ENCODE measurements at regions not wholly inside any gene's neighbourhood (a gene's known extent, or its start where the extent isn't known, plus 50 kb on each side); places are given as distances from the start of the nearest gene placed in this dataset.

DNA sequence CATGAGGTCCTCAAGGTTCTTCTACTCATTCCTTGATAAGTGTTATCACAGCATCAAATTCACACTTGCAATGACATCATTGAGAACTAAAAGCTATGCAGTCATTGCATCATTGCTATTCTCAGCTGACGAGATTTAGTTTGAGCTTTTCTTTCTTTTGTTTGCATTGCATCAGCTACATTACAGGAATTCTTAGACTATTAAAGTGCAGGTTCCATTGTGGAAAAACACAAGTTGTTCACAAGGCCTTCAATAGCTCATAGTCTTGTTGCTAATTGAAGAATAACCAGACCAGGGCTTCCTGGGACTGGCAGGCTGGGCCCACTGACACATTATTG, 139.3 kb downstream of the CXCL12 start:
- Histone ChIP-seq H3K36me3 (ENCODE audit: control insufficient read depth, insufficient read depth, low read length) (no peaks in the 10 kb centered on the region), H3K9me3 (ENCODE audit: control insufficient read depth, low read length) (no peaks in the 10 kb centered on the region), H3K4me3 (ENCODE audit: insufficient read depth, low read depth, low read length, poor library complexity, severe bottlenecking) (no peak overlapping the region), H3K27ac (ENCODE audit: insufficient read depth, low read length, poor library complexity, severe bottlenecking) (no peak overlapping the region), H3K4me1 (ENCODE audit: control insufficient read depth, insufficient read depth, low read length, poor library complexity, severe bottlenecking) (no peaks in the 10 kb centered on the region), H3K27me3 (replicated peaks; ENCODE audit: control insufficient read depth, insufficient read depth, low read length, poor library complexity, severe bottlenecking) (no peaks in the 10 kb centered on the region)
- no peak for DNase-seq

DNA sequence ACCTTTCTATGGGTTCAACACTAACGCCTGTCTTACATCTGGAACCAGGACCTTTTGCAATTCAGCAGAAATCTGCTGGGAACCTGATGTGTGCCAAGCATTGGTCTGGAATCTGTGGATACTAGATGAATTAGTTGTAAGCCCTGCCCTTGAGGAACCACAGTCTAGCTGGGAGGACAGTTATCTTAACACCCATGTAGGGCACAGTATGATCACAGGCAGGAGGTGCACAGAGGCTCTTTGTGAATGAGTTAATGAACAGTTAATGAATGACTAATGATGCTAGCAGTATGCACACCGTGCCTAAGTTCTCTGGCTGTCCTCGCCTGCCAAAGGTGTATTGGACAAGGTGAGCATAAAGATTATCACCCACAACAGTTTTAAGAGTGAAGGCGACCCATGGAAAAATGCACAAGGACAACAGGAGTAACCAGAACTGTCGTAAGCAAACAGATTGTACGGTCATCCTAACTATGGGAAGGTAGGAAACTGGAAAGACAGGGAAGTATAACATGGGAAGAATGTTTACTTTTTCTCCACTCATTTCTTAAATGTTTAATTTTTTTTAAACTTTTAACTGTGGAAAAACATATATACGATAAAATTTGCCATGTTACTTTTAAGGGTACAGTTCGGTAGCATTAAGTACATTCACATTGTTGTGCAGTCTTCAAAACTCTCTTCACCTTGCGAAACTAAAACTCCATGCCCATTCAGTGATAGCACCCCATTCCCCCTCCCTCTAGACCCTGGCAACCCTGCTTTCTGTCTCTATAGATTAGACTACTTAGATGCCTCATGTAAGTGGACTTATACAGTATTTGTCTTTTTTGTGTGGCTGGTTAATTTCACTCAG, 139.9 kb downstream of the CXCL12 start:
- no peak for DNase-seq
- no peaks in the 10 kb centered on the region for H3K36me3 ChIP-seq (ENCODE audit: control insufficient read depth, insufficient read depth, low read length)
- H3K27me3 ChIP-seq (replicated peaks; ENCODE audit: control insufficient read depth, insufficient read depth, low read length, poor library complexity, severe bottlenecking): no peaks in the 10 kb centered on the region
- H3K27ac ChIP-seq (ENCODE audit: insufficient read depth, low read length, poor library complexity, severe bottlenecking): no peak overlapping the region
- no peaks in the 10 kb centered on the region for H3K4me1 ChIP-seq (ENCODE audit: control insufficient read depth, insufficient read depth, low read length, poor library complexity, severe bottlenecking)
- H3K9me3 ChIP-seq (ENCODE audit: control insufficient read depth, low read length): no peaks in the 10 kb centered on the region
- H3K4me3 ChIP-seq (ENCODE audit: insufficient read depth, low read depth, low read length, poor library complexity, severe bottlenecking): no peak overlapping the region

DNA sequence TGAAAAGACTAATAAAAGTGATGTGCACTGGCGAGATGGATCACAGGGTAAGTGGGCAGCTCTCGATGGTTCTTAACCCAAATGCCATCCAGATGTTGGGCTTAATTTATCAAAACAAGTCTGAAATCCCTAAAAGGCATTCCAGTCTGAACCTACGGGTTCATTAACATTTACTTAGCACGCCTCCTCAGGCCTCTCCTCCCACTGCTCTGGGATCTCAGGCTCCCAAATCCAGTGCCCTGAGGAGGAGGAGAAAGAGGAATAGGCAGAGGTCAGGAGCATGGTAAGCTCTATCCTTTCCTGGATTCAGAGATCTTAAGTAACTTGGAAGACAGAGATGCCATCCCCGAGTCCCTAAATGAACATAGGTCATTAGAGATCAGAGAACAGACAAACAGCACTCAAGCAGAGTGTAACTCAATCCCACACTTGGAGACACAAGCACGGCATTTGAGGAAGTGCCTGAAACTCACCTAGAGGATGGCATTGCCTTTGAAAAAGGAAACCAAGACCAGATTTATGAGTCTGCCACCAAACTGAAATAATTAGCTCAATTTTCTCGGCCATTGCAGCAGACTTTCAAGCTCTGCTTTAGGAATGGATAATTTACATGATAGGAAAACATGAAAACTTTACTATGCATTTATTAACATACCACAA, 140.9 kb downstream of the CXCL12 start:
- Histone ChIP-seq H3K4me3 (ENCODE audit: insufficient read depth, low read depth, low read length, poor library complexity, severe bottlenecking) (no peak overlapping the region), H3K36me3 (ENCODE audit: control insufficient read depth, insufficient read depth, low read length) (no peaks in the 10 kb centered on the region), H3K9me3 (ENCODE audit: control insufficient read depth, low read length) (no peaks in the 10 kb centered on the region), H3K4me1 (ENCODE audit: control insufficient read depth, insufficient read depth, low read length, poor library complexity, severe bottlenecking) (no peaks in the 10 kb centered on the region), H3K27ac (ENCODE audit: insufficient read depth, low read length, poor library complexity, severe bottlenecking) (no peak overlapping the region), H3K27me3 (replicated peaks; ENCODE audit: control insufficient read depth, insufficient read depth, low read length, poor library complexity, severe bottlenecking) (no peaks in the 10 kb centered on the region)
- DNase-seq: no peak

DNA sequence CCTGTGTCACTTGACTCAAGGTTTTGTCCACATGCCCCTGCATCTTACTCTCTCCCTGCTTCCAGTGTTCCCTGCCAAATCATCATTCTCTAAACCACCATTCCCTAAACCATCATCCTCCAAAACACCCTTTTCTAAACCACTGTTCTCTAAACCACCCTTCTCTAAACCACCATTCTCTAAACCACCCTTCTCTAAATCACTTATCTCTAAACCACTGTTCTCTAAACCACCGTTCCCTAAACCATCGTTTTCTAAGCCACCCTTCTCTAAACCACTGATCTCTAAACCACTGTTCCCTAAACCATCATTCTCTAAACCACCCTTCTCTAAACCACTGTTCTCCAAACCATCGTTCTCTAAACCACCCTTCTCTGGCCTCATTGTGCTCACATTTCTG, 142.1 kb downstream of the CXCL12 start:
- H3K9me3 ChIP-seq (ENCODE audit: control insufficient read depth, low read length): no peaks in the 10 kb centered on the region
- DNase-seq: no peak
- no peaks in the 10 kb centered on the region for H3K4me1 ChIP-seq (ENCODE audit: control insufficient read depth, insufficient read depth, low read length, poor library complexity, severe bottlenecking)
- no peaks in the 10 kb centered on the region for H3K36me3 ChIP-seq (ENCODE audit: control insufficient read depth, insufficient read depth, low read length)
- no peak overlapping the region for H3K4me3 ChIP-seq (ENCODE audit: insufficient read depth, low read depth, low read length, poor library complexity, severe bottlenecking)
- no peaks in the 10 kb centered on the region for H3K27me3 ChIP-seq (replicated peaks; ENCODE audit: control insufficient read depth, insufficient read depth, low read length, poor library complexity, severe bottlenecking)
- no peak overlapping the region for H3K27ac ChIP-seq (ENCODE audit: insufficient read depth, low read length, poor library complexity, severe bottlenecking)

DNA sequence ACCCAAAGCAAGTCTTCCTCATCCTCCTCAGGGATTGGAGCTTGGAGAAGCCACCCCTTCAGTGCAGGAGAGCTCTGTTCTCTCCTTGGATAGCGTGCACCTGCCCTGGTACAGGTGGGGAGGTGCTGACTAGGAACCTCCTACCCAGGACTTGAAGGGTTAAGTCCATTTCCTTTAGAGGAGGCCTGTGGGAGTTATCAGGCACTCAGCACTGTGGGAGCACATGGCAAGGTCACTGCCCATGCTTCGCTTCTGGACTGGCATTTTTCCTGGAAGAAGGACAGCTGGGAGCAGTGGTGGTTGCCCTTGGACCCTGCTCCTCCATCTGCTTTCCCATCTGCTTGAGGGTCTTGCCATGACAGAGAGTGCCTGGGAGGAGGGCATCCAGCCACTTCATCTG, 142.8 kb downstream of the CXCL12 start:
- DNase-seq: no peak
- no peaks in the 10 kb centered on the region for H3K4me1 ChIP-seq (ENCODE audit: control insufficient read depth, insufficient read depth, low read length, poor library complexity, severe bottlenecking)
- no peak overlapping the region for H3K27ac ChIP-seq (ENCODE audit: insufficient read depth, low read length, poor library complexity, severe bottlenecking)
- no peaks in the 10 kb centered on the region for H3K36me3 ChIP-seq (ENCODE audit: control insufficient read depth, insufficient read depth, low read length)
- H3K27me3 ChIP-seq (replicated peaks; ENCODE audit: control insufficient read depth, insufficient read depth, low read length, poor library complexity, severe bottlenecking): no peaks in the 10 kb centered on the region
- H3K4me3 ChIP-seq (ENCODE audit: insufficient read depth, low read depth, low read length, poor library complexity, severe bottlenecking): no peak overlapping the region
- no peaks in the 10 kb centered on the region for H3K9me3 ChIP-seq (ENCODE audit: control insufficient read depth, low read length)

DNA sequence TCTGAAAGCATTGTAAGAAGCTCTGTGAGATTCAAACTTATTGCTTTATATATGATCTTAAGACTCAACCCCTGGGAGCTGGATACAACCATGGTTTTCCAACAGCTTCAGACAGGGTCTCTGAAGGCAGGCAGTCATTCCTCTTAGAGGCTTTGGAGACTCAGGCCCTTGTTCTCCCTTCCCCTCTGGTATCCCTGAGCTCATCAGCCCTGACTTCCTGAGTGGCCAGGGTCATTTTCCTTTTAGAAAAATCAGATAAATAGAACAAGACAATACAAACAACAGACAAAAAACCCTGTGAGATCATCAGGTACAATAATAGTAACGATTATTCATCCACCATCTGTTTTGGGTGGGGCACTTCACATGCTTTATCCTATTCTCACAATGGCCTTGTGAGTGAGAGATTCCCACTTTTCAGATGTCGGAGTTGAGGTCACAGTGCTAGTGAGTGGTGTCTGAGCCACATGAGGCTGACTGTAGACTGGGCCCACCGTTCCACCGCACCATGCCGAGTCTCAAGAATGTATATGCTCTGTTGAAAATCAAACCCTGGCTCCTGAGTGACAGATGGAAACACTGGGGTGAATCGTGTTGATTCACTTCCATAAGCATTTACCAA, 144.2 kb downstream of the CXCL12 start:
- H3K4me1 ChIP-seq (ENCODE audit: control insufficient read depth, insufficient read depth, low read length, poor library complexity, severe bottlenecking): no peaks in the 10 kb centered on the region
- H3K36me3 ChIP-seq (ENCODE audit: control insufficient read depth, insufficient read depth, low read length): no peaks in the 10 kb centered on the region
- no peak overlapping the region for H3K27ac ChIP-seq (ENCODE audit: insufficient read depth, low read length, poor library complexity, severe bottlenecking)
- H3K9me3 ChIP-seq (ENCODE audit: control insufficient read depth, low read length): no peaks in the 10 kb centered on the region
- no peak for DNase-seq
- no peak overlapping the region for H3K4me3 ChIP-seq (ENCODE audit: insufficient read depth, low read depth, low read length, poor library complexity, severe bottlenecking)
- H3K27me3 ChIP-seq (replicated peaks; ENCODE audit: control insufficient read depth, insufficient read depth, low read length, poor library complexity, severe bottlenecking): no peaks in the 10 kb centered on the region

DNA sequence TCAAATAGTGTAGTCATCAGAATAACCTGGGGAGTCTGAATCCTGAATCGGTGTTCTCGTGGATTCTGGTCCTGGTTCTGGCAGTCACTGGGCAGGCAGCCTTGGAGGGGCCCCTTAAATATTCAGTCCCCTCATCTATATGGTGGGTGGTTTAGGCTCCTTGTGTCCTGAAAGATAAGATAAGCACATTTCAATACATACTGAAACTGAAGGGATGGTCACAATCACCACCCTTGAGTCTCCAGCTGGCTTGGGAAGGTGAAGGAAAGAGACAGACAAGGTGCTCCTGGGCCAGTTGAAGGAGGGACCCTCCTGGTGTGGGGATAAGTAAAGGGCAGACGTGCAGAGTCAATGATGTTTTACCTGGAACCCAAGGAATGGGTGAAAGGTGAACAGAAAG, 146.7 kb downstream of the CXCL12 start:
- H3K27me3 ChIP-seq (replicated peaks; ENCODE audit: control insufficient read depth, insufficient read depth, low read length, poor library complexity, severe bottlenecking): no peaks in the 10 kb centered on the region
- H3K9me3 ChIP-seq (ENCODE audit: control insufficient read depth, low read length): no peaks in the 10 kb centered on the region
- H3K27ac ChIP-seq (ENCODE audit: insufficient read depth, low read length, poor library complexity, severe bottlenecking): no peak overlapping the region
- no peaks in the 10 kb centered on the region for H3K4me1 ChIP-seq (ENCODE audit: control insufficient read depth, insufficient read depth, low read length, poor library complexity, severe bottlenecking)
- H3K4me3 ChIP-seq (ENCODE audit: insufficient read depth, low read depth, low read length, poor library complexity, severe bottlenecking): no peak overlapping the region
- H3K36me3 ChIP-seq (ENCODE audit: control insufficient read depth, insufficient read depth, low read length): no peaks in the 10 kb centered on the region
- no peak for DNase-seq

DNA sequence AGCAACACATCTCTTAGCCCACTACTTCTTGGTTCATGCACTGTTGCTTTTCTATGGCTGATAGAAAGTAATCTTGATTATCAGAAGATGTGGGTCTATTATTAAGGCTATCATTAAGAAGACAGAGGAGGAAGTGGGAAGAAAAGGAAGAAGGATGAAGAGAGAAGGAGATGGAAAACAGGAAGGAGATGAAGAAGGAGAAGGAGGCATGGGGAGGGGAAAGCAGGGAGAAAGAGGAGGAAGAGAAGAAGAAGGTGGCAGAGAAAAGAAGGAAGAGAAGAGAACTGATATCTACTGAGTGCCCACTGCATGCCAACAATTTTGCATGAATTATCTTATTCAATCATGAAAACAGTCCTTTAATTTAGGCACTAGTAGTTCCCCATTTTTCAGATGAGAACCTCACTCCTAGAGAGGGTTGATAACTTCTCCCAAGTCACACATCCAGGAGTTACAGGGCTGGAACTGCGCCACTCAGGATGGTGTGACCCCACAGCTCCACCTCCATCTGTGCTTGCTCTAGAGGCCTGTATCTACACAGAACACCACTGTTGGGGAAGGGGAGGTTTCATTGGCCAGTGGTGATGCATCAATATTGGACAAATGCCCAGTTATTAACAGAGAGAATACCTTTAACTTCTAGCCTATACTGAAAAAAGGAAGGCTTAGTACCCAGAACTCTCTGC, 147.4 kb downstream of the CXCL12 start:
- no peaks in the 10 kb centered on the region for H3K9me3 ChIP-seq (ENCODE audit: control insufficient read depth, low read length)
- H3K4me1 ChIP-seq (ENCODE audit: control insufficient read depth, insufficient read depth, low read length, poor library complexity, severe bottlenecking): no peaks in the 10 kb centered on the region
- no peak overlapping the region for H3K27ac ChIP-seq (ENCODE audit: insufficient read depth, low read length, poor library complexity, severe bottlenecking)
- no peaks in the 10 kb centered on the region for H3K36me3 ChIP-seq (ENCODE audit: control insufficient read depth, insufficient read depth, low read length)
- H3K4me3 ChIP-seq (ENCODE audit: insufficient read depth, low read depth, low read length, poor library complexity, severe bottlenecking): no peak overlapping the region
- no peak for DNase-seq
- no peaks in the 10 kb centered on the region for H3K27me3 ChIP-seq (replicated peaks; ENCODE audit: control insufficient read depth, insufficient read depth, low read length, poor library complexity, severe bottlenecking)

DNA sequence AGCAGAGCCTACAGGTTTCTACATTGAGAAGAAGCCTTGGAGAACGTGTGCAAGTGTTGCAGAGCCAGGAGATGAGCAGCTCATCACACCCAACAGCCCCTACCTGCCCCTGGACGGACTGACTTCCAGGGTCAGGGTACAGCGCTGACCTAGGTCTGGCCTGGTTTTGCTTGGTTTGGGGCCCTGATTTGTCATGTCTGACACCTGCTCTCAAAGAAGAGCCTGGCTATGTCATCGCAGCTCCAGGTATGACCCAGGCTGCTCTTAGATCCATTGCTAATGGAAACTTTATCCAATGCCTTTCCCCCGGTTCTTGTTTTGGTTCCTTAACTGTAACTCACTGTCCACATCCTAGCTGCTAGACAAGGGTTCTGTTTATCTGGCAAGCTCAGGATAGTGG, 149.5 kb downstream of the CXCL12 start:
- Histone ChIP-seq H3K36me3 (ENCODE audit: control insufficient read depth, insufficient read depth, low read length) (no peaks in the 10 kb centered on the region), H3K27me3 (replicated peaks; ENCODE audit: control insufficient read depth, insufficient read depth, low read length, poor library complexity, severe bottlenecking) (no peaks in the 10 kb centered on the region), H3K4me1 (ENCODE audit: control insufficient read depth, insufficient read depth, low read length, poor library complexity, severe bottlenecking) (no peaks in the 10 kb centered on the region), H3K9me3 (ENCODE audit: control insufficient read depth, low read length) (no peaks in the 10 kb centered on the region), H3K4me3 (ENCODE audit: insufficient read depth, low read depth, low read length, poor library complexity, severe bottlenecking) (no peak overlapping the region), H3K27ac (ENCODE audit: insufficient read depth, low read length, poor library complexity, severe bottlenecking) (no peak overlapping the region)
- no peak for DNase-seq

DNA sequence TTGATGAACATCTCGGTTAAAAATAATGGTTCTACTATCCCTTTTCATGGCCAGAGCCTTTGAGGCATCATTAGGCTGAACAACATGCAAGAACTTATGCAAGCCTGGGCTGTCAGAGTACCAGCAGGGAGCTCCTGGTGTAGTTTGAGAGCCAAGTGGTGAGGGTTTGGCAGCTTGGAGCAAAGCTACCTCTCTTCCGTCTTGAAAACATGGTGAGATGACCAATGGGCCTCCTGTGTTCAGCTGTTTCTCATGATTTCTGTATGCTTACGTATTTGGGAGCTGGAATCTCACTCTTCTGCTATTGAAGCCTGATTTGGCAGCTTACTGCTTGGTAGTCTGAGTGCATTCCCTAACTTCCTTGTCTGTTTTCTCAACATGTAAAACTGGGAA, 150.4 kb downstream of the CXCL12 start:
- Histone ChIP-seq H3K9me3 (ENCODE audit: control insufficient read depth, low read length) (no peaks in the 10 kb centered on the region), H3K36me3 (ENCODE audit: control insufficient read depth, insufficient read depth, low read length) (no peaks in the 10 kb centered on the region), H3K27me3 (replicated peaks; ENCODE audit: control insufficient read depth, insufficient read depth, low read length, poor library complexity, severe bottlenecking) (no peaks in the 10 kb centered on the region), H3K4me1 (ENCODE audit: control insufficient read depth, insufficient read depth, low read length, poor library complexity, severe bottlenecking) (no peaks in the 10 kb centered on the region), H3K4me3 (ENCODE audit: insufficient read depth, low read depth, low read length, poor library complexity, severe bottlenecking) (no peak overlapping the region), H3K27ac (ENCODE audit: insufficient read depth, low read length, poor library complexity, severe bottlenecking) (no peak overlapping the region)
- no peak for DNase-seq
